GM12892 (cell line): ENCODE measurements at regions not wholly inside any gene's neighbourhood (a gene's known extent, or its start where the extent isn't known, plus 50 kb on each side); places are given as distances from the start of the nearest gene placed in this dataset.
A peak's percentile ranks its signal among the peaks of the same experiment; 100 is the strongest.
"Not testable (repeated sequence)": the region's sequence is repeated elsewhere in the genome, so short reads cannot be mapped to it uniquely, and the experiment has no call there.

ENCODE experiments used
- DNase-seq: peaks from one replicate; pipeline ENCODE4 v3.0.0; 2011; ENCODE audit not compliant: insufficient read length
- FAIRE-seq: peaks from 2 replicates; lab custom pipeline; 2011; peaks lifted over from hg19 to GRCh38; lab: Jason Lieb, UNC
- POLR2A ChIP-seq: IDR thresholded peaks from 2 replicates; pipeline ENCODE4 v1.6.1; 2011; ENCODE audit warnings: low read depth, low read length, control low read depth
- POLR2AphosphoS5 ChIP-seq: IDR thresholded peaks from 2 replicates; pipeline ENCODE4 v1.6.1; 2011; ENCODE audit warnings: low read depth, low read length, control low read depth
- TAF1 ChIP-seq: IDR thresholded peaks from 2 replicates; pipeline ENCODE4 v1.6.1; 2011; ENCODE audit warnings: low read depth, mild to moderate bottlenecking, control low read depth, low read length, borderline replicate concordance

GRCh38 chr6:15752820-15753219 is 90.0 kb upstream of the DTNBP1 start:
- TF ChIP-seq POLR2A: no peak
- TF ChIP-seq TAF1: no peak
- TF ChIP-seq POLR2AphosphoS5: no peak
- FAIRE-seq: no peak
- DNase-seq: no peak

GRCh38 chr6:15751721-15752350 is 89.0 kb upstream of the DTNBP1 start:
- no peak for DNase-seq
- no peak for TF ChIP-seq TAF1
- no peak for TF ChIP-seq POLR2AphosphoS5
- no peak for TF ChIP-seq POLR2A
- FAIRE-seq: no peak

GRCh38 chr6:15748341-15748740 is 85.5 kb upstream of the DTNBP1 start:
- TF ChIP-seq POLR2A: no peak
- no peak for TF ChIP-seq POLR2AphosphoS5
- no peak for TF ChIP-seq TAF1
- DNase-seq (no peak), FAIRE-seq (peak; percentile 24)

GRCh38 chr6:15747354-15747883 is 84.6 kb upstream of the DTNBP1 start:
- no peak for DNase-seq
- TF ChIP-seq TAF1 (no peak), POLR2A (no peak), POLR2AphosphoS5 (no peak)
- FAIRE-seq: no peak

GRCh38 chr6:15745781-15746180 is 83.0 kb upstream of the DTNBP1 start:
- DNase-seq: no peak
- TF ChIP-seq POLR2A: no peak
- TF ChIP-seq TAF1: no peak
- TF ChIP-seq POLR2AphosphoS5: no peak
- no peak for FAIRE-seq

GRCh38 chr6:15744818-15745402 is 82.1 kb upstream of the DTNBP1 start:
- FAIRE-seq (peak; percentile 9), DNase-seq (no peak)
- TF ChIP-seq TAF1 (no peak), POLR2A (no peak), POLR2AphosphoS5 (no peak)

GRCh38 chr6:15742013-15742412 is 79.2 kb upstream of the DTNBP1 start:
- FAIRE-seq: not testable (repeated sequence)

GRCh38 chr6:15741405-15741804 is 78.6 kb upstream of the DTNBP1 start:
- DNase-seq: no peak
- no peak for FAIRE-seq
- TF ChIP-seq POLR2A (no peak), TAF1 (no peak), POLR2AphosphoS5 (no peak)

More at GRCh38 chr6:15742013-15742412, 79.2 kb upstream of the DTNBP1 start:
- DNase-seq: not testable (repeated sequence)

GRCh38 chr6:15739867-15740266 is 77.0 kb upstream of the DTNBP1 start:
- no peak for FAIRE-seq
- no peak for DNase-seq
- no peak for TF ChIP-seq POLR2AphosphoS5
- TF ChIP-seq TAF1: no peak
- no peak for TF ChIP-seq POLR2A

- TF ChIP-seq POLR2AphosphoS5: no peak
- no peak for TF ChIP-seq TAF1
- no peak for TF ChIP-seq POLR2A
- DNase-seq (no peak), FAIRE-seq (no peak)
These were observed 76.5 kb upstream of the DTNBP1 start for GRCh38 chr6:15739353-15739752.

GRCh38 chr6:15738195-15738594 is 75.4 kb upstream of the DTNBP1 start:
- FAIRE-seq, DNase-seq: not testable (repeated sequence)

GRCh38 chr6:15736297-15736696 is 73.5 kb upstream of the DTNBP1 start:
- TF ChIP-seq TAF1 (no peak), POLR2A (no peak), POLR2AphosphoS5 (no peak)
- FAIRE-seq: no peak
- DNase-seq: no peak
